DND-41 (cell line): ENCODE measurements at regions not wholly inside any gene's neighbourhood (a gene's known extent, or its start where the extent isn't known, plus 50 kb on each side); places are given as distances from the start of the nearest gene placed in this dataset.

Experiments
- EZH2 ChIP-seq: IDR thresholded peaks from 3 replicates; pipeline ENCODE4 v1.6.1; 2012; ENCODE audit warnings: borderline replicate concordance, low read depth, mild to moderate bottlenecking, moderate library complexity, low read length, inconsistent platforms; ENCODE audit not compliant: severe bottlenecking
- TF ChIP-seq, protein P1 (sequence below): IDR thresholded peaks from 2 replicates; pipeline ENCODE4 v1.5.1; 2012; ENCODE audit warnings: borderline replicate concordance, low read length, moderate library complexity, mild to moderate bottlenecking; ENCODE audit not compliant: poor library complexity, severe bottlenecking; ENCODE audit errors: extremely low read depth

DNA sequence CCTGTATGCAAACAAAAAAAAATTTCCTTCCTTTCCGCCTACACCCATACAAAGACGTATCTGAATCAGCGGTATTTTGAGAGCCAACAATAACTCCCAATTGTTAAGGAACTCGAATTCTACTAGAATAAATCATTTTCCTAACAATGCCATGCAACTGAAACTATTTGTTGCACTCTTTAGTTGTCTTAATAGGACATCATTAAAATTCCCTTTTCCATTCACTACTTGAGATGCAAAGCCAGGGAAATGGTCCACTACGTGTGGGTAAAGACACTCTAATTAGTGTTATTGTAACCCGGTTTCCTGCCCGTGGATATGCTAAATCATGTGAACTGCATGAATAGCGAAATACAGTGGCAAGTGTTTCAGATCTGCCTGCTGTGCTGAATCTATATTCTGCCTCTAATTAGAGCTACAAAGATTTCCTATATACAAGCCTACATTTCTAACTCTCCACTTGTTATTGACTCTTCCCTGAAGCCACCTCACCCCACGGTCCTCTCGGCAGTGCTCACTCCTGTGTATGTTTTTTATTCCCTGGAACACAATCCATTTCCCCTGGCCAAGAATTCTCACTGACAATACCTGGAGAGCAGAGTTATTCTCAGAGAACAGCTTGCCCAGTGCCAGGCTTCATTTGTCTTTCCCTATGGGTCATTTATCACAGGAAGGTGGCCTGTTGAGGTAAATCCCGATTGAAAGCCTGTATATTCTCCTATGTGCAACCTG lies 168.3 kb downstream of the PAWR start:
- TF ChIP-seq, protein P1, sequence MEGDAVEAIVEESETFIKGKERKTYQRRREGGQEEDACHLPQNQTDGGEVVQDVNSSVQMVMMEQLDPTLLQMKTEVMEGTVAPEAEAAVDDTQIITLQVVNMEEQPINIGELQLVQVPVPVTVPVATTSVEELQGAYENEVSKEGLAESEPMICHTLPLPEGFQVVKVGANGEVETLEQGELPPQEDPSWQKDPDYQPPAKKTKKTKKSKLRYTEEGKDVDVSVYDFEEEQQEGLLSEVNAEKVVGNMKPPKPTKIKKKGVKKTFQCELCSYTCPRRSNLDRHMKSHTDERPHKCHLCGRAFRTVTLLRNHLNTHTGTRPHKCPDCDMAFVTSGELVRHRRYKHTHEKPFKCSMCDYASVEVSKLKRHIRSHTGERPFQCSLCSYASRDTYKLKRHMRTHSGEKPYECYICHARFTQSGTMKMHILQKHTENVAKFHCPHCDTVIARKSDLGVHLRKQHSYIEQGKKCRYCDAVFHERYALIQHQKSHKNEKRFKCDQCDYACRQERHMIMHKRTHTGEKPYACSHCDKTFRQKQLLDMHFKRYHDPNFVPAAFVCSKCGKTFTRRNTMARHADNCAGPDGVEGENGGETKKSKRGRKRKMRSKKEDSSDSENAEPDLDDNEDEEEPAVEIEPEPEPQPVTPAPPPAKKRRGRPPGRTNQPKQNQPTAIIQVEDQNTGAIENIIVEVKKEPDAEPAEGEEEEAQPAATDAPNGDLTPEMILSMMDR = no peak
- TF ChIP-seq EZH2 = no peak
